Cerebellar nuclear complex (tissue), 1 donor: ENCODE measurements at regions not wholly inside any gene's neighbourhood (a gene's known extent, or its start where the extent isn't known, plus 50 kb on each side); places are given as distances from the start of the nearest gene placed in this dataset.
"Not testable (repeated sequence)": the region's sequence is repeated elsewhere in the genome, so short reads cannot be mapped to it uniquely, and the experiment has no call there.

Source experiments
- DNase-seq, 2 experiments: peaks; one replicate each; lab custom pipeline; 2025; lab: John Stamatoyannopoulos, UW

- DNase-seq, result no peak
Measured at GRCh38 chr4:179285696-179286095, 1843.5 kb upstream of the AGA start.

- DNase-seq, result peak in 1 of 2 experiments; percentile 0
Measured at GRCh38 chr4:179291657-179292056, 1849.4 kb upstream of the AGA start.

- no peak for DNase-seq
Measured at GRCh38 chr4:179292468-179292867, 1850.2 kb upstream of the AGA start.

DNA sequence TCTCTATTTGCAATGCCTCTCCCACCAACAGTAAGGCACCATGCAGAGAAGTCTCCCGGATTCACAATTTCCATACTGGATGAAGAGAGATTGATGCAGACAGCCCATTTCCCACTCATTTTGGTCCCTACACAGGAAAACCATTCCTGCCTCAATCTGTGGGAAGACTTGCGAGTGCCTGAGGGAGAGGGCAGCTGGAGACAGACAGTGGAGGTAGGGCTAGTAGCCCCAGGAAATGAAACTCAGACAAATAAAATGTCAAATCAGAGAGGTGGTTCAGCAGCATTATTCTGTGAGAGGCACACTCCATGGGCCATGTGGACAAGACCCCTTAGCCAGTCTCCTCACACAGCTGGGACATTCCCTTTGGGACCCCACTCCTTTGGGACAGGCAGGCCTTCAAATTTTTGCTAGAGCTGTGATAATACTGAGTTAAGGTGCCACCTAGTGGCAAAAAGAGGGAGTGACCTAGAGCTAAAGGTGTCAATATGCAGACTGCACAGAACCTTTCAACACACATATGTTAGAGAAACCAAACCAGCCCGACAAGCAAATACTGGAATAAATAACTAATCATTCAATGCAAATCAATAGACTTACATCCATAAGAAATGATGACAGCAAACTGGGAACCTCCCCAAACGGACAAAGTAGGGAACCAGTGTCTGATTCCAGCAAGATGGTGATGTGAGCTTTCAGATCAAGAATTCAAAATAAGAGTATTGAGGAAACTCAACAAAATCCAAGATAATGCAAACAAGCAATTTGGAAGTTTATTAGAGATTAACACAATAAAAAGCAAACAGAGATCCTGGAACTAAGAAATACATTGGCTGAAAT is 1865.3 kb upstream of the AGA start:
- DNase-seq, result no peak

DNA sequence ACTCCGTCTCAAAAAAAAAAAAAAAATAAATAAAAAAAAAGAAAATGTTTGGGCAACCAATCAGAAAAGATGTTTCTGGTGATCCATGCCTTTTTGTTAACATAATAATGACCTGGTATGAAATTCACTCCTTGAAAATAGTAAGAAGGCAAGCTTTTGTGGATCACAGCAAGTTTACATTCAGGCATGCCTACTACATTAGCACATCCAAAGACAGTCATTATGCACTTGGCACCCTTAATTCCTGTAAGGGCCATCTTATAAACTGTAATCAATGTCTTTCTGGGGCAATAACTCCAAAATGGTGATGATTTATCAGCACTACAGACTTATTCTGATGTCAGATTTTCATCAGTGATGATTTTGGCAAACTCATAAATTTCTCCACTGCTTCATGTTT is 1871.6 kb upstream of the AGA start:
- DNase-seq, result no peak

DNA sequence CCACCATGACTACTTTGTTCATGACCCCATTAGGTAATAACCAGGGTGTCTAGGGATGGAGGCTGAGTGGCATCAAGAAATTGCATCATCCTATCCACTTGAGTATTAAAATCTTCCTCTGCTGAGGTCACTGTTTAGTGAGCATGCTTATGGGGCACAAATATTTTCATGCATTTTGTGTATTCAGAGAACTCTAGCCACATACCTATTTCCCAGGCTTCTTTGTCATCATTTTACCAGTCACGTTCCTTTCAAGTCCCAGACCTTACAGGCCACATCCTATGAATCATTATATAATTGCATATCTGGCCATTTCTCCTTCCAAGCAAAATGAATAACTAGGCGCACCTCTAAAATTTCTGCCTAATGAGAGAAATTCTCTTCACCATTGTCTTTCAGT is 1882.9 kb upstream of the AGA start:
- no peak for DNase-seq

DNA sequence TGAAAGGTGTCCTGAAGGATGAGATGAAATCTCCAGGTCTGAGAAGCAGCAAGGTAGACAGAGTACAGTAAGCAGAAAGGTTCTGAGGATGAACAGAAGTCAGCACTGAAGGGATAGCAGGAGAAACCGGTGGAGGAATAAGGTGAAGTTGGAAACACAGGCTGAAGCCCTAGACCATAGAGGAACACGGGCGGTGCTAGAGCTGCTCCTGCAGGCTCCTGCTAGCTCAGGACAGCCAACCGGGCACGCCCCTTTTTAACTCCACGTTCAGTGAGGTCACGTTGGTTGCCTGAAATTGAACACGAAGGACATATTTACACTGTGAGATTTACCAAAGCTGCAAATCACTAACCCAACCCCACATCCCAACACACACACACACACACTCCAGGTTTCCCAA is 1886.4 kb upstream of the AGA start:
- DNase-seq, result no peak

DNA sequence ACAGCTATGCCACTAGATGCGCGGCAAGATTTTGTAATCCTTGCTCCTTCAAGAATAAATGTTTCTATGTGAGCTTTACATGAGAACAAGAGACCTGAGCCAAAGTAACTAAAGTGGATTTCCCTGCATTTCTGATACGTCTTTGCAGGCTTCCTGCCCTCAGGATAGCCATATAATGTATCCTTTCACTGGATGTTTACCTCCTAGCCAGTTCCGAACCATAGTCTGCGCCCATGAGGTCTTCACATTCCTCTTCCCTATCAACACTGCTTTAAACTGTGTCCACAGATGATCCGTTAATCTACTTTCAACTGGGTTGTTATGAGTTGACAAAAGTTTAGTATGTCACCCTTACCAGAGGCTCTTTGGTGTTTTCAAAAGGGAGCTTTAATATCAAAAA is 1889.1 kb upstream of the AGA start:
- no peak for DNase-seq

DNA sequence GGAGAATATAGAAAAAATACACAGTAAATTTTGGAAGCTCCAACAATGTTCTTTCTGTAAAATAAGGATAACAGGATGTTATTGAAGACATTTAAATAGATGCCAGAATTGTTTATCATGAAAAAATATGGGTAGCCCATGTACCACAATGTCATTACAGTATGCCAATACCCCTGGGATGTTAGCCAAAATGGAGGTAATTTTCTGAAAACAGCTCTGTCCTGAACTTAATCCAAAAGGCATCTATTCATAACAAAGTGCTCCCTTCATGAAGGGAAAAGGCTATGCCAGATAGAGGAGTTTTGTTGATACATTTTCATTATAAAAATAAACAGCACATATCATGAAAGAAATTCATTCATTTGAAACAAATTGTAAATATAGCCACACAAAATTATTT is 1902.6 kb upstream of the AGA start:
- no peak for DNase-seq

DNA sequence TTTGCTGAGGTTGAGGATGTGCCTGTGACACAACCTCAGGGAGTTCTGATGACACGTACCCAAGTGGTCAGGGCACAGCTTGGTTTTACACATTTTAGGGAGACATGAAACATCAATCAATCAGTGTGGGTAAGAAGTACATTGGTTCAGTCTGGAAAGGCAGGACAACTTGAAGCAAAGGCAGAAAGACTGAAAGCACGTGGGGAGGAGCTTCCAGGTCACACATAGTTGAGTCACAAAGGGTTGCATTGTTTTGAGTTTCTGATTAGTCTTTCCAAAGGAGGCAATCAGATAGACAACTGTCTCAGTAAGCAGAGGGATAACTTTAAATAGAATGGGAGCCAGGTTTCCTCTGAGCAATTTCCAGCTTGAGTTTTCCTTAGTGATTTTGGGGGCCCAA is 1910.0 kb upstream of the AGA start:
- DNase-seq, result no peak

DNA sequence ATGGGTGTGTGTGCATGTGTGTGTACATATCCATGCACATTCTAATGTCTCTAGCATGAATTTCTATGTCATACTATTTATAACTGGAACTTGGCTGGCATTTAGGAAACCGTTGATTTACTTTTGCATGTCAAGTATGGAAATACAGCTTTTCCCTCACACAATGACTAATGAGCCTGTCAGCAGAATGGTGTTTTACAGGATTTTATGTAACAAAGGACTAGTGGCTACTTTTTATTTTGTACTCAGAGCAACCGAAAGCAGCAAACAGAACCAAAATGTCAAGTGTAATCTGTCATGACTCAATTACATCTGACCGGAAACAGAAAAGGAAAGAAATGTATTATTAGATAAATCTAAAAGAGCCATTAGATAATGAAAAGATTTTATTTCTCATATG is 1911.5 kb upstream of the AGA start:
- no peak for DNase-seq

GRCh38 chr4:179361978-179362486 is 1919.8 kb upstream of the AGA start:
- DNase-seq, result no peak

- not testable (repeated sequence) for DNase-seq
Measured at GRCh38 chr4:179365932-179366331, 1923.7 kb upstream of the AGA start.

DNA sequence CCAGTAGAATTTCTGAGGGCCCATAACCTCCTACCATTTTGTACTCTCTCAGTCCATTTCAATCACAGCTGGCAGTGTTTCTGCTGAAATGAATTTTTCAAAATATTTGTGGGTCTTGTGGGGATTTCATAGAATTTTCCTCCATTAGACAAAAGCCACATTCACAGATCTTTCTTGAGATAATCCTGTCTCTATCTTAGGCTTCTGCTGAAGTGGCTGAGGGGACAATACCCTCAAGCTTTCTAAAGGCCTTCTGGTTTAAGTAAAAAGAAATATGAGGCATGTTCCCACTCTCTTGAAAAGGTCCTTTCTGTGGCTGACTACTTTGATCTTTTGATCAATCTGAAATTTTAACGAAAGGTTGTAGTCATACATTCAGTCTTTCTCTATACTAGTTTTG is 1930.0 kb upstream of the AGA start:
- DNase-seq, result no peak

DNA sequence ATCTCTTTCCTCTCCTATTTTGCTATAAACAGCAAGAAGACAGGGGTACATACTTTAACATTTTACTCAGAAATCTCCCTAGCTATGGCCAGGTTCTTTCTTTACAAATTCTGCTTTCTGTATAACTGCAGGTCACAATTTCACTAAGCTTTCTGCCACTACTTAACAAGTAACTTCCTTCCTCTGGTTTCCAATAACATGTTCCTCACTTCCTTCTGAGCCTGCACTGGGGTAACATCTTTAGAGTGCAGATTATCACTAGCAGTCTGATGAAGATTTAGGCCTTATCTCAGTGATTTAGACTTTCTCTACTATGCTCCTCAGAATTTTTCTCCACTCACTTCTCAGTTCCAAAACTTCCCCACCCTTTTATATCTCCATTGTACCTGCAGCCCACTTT is 1930.5 kb upstream of the AGA start:
- no peak for DNase-seq

- not testable (repeated sequence) for DNase-seq
Measured at GRCh38 chr4:179378847-179379246, 1936.6 kb upstream of the AGA start.

- no peak for DNase-seq
Measured at GRCh38 chr4:179392787-179393186, 1950.5 kb upstream of the AGA start.

DNA sequence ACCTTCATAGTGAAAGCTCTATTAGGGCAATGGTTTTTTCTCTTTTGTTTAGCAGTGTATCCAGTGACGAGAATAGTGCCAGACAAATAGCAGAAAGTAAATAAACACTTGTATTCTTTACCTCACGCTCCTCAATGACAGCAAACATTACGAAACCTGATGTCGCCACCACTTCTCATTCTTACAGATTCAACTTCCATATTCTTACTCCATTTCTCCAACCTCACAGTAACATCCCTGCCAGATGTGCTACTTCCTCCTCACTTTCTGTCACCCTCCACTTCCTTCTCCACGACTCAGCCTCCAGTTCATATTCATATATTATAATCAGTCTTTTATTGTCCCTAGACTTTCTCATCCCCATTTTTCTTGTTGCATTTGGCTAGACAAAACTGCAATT is 1956.2 kb upstream of the AGA start:
- DNase-seq, result no peak

DNA sequence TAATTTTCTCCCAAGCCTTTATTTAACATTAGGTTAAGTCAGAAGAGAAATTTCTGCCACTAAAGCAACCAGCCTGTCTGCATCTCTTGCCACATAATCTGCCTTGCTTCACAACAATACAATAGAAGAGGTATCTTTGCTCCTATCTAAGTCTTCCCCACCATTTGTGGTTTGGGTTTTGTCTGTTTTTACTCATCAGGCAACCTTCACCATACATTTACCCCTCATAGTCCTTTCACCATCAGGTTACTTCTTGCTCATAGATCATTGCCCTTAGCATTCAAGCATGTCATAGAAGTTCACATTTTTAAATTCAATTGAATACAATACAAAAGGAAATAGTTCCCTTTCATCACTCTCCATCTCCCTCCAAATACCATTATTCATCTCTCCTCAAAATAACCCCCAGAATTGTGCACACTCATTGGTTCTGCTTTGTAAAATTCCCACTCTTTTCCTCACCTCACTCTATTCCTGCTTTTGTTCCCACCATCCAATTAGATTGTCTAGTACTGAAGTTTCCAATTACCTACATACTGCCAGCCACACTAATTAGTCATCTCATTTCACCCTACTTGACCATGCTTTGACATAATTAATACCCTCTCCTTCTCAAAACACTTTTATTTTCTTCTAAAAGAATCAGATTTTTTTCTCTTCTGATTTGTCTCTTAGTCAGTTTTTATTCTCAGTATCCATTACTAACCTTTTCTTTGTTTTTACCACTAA is 1957.0 kb upstream of the AGA start:
- no peak for DNase-seq

GRCh38 chr4:179415037-179415846 is 1973.0 kb upstream of the AGA start:
- DNase-seq, result no peak

DNA sequence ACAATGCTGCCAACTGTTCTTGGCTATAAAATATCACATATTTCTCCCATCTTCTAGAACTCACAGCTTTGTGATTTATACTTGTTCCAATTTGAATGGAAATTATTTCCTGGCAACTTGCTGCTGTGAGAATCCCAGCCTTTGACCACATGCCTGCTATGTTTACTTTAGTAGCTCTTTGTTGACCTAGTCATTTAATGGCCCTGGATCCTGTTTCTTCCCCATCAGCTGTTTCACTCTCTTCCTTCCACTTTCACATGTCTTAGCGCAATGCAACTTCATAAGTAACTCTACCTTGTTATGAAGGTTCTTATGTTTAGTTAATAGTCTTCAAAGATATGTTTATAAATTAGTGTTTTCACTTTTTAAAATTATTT is 1973.6 kb upstream of the AGA start:
- DNase-seq, result no peak

GRCh38 chr4:179417357-179417756 is 1975.1 kb upstream of the AGA start:
- DNase-seq, result no peak

DNA sequence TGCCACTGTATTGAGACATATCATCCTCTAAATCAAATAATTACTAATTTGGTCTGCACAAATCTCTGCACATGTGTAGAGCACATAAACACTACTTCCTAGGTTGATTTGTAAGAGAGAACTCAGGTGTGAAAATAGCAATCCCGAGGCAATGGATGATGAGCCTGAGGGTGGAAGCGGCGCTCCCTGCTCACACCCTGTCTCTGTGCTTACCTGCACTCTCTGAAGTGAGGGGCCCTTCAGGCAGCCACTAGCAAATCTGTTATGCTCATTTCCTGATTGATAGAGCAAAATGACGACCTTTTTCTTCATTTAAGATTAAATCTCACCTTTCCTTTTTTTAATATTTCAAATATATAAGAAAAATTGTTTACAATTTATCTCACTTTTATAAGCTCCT is 1995.7 kb upstream of the AGA start:
- no peak for DNase-seq
